COLO668 (cell line): ENCODE measurements at regions not wholly inside any gene's neighbourhood (a gene's known extent, or its start where the extent isn't known, plus 50 kb on each side); places are given as distances from the start of the nearest gene placed in this dataset.

Experiments
- DNase-seq: peaks from one replicate; lab custom pipeline; 2025; ENCODE audit not compliant: unreplicated experiment; lab: John Stamatoyannopoulos, UW

DNA sequence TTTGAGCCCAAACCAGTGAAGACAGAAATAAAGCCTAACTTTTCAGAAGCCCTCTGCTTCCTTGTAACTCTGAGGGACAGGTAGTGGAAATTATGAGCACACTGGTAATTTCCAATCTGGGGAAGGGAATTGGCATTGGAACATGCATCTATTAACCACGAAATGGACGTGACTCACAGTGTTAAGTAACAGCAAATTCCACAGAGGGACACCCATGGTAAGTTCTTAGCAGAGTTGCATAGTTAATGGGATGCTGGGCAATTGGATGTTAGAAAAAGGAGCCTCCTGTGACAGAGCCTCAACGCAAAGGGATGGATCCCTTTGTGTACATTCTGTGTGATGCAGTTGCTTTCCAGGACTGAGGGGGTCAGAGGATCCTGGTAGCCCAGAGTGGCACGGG lies 168.6 kb downstream of the SEMA6D start:
- DNase-seq = no peak

DNA sequence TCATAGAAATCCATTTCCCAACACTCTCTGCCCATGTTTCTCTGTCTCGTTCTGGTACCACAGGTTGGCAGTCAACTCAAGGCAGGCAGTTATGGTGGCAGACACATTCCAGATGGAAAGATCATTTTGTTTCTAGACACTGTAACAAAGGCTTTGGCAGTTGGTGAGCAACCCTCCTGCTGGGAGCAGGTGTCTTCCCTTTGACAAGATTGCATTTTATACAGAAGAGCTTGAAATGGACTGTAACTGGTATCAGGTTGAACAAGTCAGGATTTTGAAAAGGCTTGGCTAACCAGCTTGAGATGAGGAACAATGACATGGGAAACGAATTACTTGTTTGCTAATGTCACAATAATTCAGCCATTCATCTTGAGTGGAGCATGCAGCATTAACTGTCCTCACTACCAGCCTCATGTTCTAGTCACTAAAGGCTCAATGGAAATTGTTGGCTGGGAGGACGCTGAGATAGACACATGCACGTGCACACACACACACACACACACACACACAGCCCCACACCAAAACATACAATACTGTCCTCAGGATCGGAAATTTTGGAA lies 170.0 kb downstream of the SEMA6D start:
- DNase-seq = peak; percentile 45

GRCh38 chr15:47888385-47889100 lies 171.2 kb downstream of the SEMA6D start:
- DNase-seq = no peak

GRCh38 chr15:47890397-47891150 lies 173.3 kb downstream of the SEMA6D start:
- DNase-seq = no peak

- DNase-seq = no peak
These were observed 180.2 kb downstream of the SEMA6D start for GRCh38 chr15:47897525-47897924.

DNA sequence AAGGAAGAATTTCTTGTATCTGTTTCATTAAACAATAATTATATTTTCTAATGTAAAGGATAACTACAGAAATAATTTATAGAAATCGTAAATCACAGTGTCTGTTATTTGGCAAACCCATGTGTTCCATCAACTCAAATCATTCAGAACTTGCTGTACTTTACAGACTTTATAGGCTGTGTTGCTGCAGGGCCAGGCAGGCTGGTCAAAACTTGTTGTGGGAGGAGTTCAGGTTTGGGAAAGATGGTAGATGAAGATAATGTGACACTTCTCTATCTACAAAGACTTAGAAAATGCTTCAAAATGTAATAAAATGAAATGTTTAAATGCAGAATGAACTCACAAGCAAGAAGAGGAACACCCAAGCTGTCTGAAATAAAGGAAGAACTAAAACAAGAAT lies 183.4 kb downstream of the SEMA6D start:
- DNase-seq = no peak

DNA sequence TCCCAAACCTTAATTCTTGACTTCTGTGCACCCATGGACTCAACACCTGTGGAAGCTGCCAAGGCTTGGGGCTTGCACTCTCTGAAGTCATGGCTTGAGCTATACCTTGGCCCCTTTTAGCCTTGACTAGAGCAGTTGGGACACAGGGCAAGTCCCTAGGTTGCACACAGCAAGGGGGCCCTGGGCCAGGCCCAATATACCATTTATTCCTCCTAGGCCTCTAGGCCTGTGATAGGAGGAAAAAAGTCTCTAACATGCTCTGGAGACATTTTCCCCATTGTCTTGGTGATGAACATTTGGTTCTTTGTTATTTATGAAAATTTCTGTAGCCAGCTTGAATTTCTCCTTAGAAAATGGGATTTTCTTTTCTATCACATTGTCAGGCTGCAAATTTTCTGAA lies 186.1 kb downstream of the SEMA6D start:
- DNase-seq = no peak

DNA sequence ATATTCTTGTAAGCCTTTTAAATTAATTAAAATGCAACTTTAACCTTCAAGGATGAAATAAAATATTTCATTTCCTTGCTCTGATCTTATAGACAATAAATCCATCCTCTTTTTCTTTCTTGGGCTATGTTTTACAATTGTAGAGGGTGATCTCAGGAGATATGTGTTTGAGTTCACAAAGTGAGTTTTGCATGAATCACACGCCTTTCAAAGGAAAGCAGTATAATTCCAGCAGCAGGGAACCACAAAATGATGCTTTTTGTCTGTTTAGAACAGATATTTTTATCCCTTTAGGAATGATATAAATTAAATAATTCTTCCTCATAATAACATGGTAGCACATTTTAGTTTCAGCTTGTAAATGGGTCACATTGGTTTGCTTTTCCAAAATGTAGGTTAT lies 191.2 kb downstream of the SEMA6D start:
- DNase-seq = no peak

GRCh38 chr15:47908950-47909670 lies 191.8 kb downstream of the SEMA6D start:
- DNase-seq = no peak

GRCh38 chr15:47912910-47913309 lies 195.6 kb downstream of the SEMA6D start:
- peak; percentile 4 for DNase-seq

DNA sequence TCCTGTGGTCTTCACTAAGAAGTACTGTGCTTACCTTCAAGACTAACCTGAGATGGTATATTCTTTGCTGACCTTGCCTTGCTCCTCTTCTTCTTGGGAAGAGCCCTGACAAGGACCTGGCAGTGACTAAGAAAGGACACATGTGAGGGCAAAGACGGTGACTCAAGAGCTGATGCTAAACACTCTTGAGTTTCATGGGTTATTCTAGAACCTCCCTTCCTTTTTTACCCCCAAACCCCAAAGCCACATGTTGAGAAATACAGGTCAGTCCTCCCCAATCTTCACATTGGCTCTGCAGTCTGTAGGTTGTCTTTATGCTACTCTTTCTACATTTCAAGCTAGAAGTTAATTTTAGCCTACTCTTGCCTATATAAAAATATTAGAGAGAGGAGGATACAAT lies 200.6 kb downstream of the SEMA6D start:
- DNase-seq = no peak

GRCh38 chr15:47918877-47919276 lies 201.6 kb downstream of the SEMA6D start:
- DNase-seq = no peak

DNA sequence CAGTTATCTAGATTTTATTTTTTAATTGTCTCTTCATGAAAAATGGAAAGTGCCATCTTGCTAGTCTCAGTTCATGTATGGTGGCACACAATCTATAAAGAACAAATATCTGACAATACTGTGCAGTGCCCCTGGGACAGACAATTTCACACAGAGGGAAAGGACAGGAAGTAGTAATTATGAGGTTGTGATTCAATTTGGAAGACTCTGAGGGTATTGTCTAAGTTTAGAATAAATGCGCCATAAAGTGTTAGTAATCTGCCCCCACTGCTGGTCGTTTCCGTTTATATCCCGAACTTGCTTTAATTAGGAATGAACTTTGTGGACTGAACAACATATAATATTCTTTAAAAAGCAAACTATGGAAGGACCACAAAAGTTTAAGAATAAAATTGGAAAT lies 196.4 kb upstream of the SLC24A5 start:
- DNase-seq = no peak

GRCh38 chr15:47929138-47929803 lies 191.5 kb upstream of the SLC24A5 start:
- peak; percentile 91 for DNase-seq

GRCh38 chr15:47932261-47932660 lies 188.5 kb upstream of the SLC24A5 start:
- DNase-seq = no peak

GRCh38 chr15:47932951-47933641 lies 187.7 kb upstream of the SLC24A5 start:
- no peak for DNase-seq

DNA sequence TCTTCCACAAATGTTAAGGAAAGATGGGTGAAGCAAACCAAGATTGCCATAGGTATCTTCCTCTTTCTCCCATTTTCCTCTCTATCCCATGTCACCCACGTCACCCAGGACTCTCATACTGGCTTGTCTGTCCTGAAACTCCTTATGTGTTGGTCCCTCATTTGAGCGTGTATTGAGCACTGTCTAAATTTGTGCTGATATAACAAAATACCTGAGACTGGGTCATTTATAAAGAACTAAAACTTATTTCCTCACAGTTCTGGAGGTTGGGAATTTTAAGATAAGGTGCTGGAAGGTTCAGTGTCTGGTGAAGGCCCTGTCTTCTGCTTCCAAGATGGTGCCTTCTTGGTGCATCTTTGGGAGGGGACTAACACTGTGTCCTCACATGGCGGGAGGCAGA lies 186.9 kb upstream of the SLC24A5 start:
- no peak for DNase-seq

DNA sequence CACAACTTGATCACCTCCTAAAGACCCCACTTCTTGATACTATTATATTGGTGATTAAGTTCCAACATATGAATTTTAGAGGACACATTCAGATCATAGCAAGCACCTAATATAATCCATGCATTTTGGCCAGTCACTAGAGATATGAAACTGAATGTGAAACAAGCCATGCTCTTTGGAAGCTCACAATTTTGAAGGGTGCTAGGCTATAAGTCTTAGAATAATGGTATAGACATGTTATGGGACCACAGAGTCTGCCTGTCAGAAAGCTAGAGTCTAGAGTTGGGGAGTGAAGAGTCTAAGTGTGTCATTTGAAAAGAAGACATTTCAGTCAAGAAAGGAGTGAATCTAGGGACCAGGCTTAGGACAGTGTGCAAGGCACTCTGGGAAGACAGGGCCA lies 186.4 kb upstream of the SLC24A5 start:
- DNase-seq = no peak

- no peak for DNase-seq
These were observed 183.0 kb upstream of the SLC24A5 start for GRCh38 chr15:47937834-47938233.

DNA sequence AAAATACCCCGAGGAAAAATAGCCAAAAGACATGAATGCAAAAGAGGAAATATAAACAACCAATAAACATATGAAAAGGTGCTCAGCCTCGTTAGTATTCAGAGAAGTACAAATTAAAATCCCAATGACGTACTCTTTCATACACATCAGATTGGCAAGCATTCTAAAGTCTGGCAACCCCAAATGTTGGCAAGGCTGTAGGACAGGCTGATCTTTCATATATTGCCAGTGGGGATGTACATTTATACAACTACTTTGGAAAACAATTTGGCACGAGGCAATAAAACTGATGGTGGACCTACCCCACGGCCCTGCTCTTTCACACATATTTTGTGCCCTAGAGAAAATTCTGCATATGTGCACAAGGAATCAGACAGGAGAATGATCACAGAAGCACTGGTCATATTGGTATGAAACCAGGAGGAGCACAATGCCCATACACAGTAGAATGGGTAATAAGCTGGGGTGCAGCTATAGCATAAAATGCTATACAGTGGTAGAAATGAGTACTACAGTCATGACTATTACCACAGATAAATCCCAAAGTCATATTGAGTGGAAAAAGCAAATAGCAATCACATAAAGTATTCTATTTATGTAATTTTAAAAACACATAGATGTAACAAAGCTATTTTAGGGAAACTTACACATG lies 176.0 kb upstream of the SLC24A5 start:
- no peak for DNase-seq
